BJ (cell line): ENCODE measurements at regions not wholly inside any gene's neighbourhood (a gene's known extent, or its start where the extent isn't known, plus 50 kb on each side); places are given as distances from the start of the nearest gene placed in this dataset.

Source experiments
- CTCF ChIA-PET: fragments of 350-600 bp; formaldehyde crosslinking; extraction: SDS; loops from one replicate; lab custom pipeline; 2021; ENCODE audit warnings: antibody characterized with exemption, inconsistent platforms; lab: Yijun Ruan, JAX
- POLR2A ChIA-PET: fragments of 300-600 bp; sonication (Branson Sonifier 250); formaldehyde crosslinking; extraction: SDS; loops from one replicate; lab custom pipeline; 2021; ENCODE audit warnings: antibody characterized with exemption; lab: Charles Lee
- DNase-seq: peaks from one replicate; pipeline ENCODE4 v3.0.0-alpha.2; 2011; ENCODE audit warnings: low read depth
- H3K27me3 ChIP-seq: 2 replicates; pipeline ENCODE4 v1.6.0; 2011; ENCODE audit warnings: low read length; ENCODE audit not compliant: control insufficient read depth, insufficient read depth
- H3K36me3 ChIP-seq: 2 replicates; pipeline ENCODE4 v1.5.1; 2011; ENCODE audit warnings: low read length; ENCODE audit not compliant: control insufficient read depth, insufficient read depth
- H3K4me3 ChIP-seq: 2 replicates; pipeline ENCODE4 v1.5.1; 2011; ENCODE audit warnings: low read depth, mild to moderate bottlenecking, control low read depth, low read length
- TF ChIP-seq, protein P1 (sequence below): IDR thresholded peaks from 2 replicates; pipeline ENCODE4 v1.5.1; 2011; ENCODE audit warnings: low read depth, mild to moderate bottlenecking, control low read depth, inconsistent platforms, low read length, moderate library complexity; ENCODE audit not compliant: insufficient read depth

DNA sequence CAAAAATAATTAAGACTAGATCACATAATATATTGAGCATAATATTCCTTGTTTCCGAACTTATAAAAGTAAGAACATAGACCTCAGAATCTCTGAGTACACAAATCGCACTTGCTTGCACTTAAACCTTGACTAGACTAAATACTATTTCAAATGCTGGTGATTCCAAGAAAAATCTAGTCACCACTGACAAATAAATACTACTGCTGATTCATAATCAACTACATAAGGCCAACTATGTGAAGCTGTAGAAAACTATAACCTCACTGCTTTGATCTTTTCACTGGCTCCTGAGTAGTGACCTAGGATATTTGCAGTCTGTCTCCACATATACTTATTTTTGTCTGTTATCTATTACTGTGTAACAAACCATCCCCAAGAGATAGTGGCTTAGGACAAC is 245.4 kb downstream of the DIO2 start:
- CTCF ChIA-PET = no interaction called here
- Histone ChIP-seq H3K27me3 (no peaks in the 10 kb centered on the region; the same call in 1 of the 2 replicates), H3K36me3 (no peaks in the 10 kb centered on the region), H3K4me3 (no peak overlapping the region)
- no peak for DNase-seq
- POLR2A ChIA-PET = no interaction called here
- TF ChIP-seq, protein P1, sequence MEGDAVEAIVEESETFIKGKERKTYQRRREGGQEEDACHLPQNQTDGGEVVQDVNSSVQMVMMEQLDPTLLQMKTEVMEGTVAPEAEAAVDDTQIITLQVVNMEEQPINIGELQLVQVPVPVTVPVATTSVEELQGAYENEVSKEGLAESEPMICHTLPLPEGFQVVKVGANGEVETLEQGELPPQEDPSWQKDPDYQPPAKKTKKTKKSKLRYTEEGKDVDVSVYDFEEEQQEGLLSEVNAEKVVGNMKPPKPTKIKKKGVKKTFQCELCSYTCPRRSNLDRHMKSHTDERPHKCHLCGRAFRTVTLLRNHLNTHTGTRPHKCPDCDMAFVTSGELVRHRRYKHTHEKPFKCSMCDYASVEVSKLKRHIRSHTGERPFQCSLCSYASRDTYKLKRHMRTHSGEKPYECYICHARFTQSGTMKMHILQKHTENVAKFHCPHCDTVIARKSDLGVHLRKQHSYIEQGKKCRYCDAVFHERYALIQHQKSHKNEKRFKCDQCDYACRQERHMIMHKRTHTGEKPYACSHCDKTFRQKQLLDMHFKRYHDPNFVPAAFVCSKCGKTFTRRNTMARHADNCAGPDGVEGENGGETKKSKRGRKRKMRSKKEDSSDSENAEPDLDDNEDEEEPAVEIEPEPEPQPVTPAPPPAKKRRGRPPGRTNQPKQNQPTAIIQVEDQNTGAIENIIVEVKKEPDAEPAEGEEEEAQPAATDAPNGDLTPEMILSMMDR = no peak

DNA sequence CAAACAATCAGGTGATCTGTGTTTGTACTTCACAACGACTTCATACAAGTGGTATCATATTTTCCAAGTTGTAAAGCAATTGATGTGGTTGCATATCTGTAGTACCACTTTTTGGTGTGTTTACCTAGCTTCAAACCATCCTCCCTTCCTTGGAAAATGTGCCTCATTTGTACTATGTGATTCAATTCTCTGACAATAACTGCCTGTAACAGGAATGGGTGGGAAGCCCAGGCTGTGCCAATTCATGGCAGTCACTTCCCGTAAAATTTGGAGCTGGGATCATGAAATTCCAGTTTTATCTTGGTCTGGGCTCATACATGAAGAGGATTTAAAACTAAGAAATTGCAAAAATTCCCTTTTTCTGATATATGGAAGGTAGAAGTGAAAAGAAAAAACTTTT is 250.1 kb downstream of the DIO2 start:
- POLR2A ChIA-PET = no interaction called here
- TF ChIP-seq, protein P1 = no peak
- CTCF ChIA-PET = no interaction called here
- Histone ChIP-seq H3K4me3 (no peak overlapping the region), H3K27me3 (no peaks in the 10 kb centered on the region; the same call in 1 of the 2 replicates), H3K36me3 (no peaks in the 10 kb centered on the region)
- no peak for DNase-seq

DNA sequence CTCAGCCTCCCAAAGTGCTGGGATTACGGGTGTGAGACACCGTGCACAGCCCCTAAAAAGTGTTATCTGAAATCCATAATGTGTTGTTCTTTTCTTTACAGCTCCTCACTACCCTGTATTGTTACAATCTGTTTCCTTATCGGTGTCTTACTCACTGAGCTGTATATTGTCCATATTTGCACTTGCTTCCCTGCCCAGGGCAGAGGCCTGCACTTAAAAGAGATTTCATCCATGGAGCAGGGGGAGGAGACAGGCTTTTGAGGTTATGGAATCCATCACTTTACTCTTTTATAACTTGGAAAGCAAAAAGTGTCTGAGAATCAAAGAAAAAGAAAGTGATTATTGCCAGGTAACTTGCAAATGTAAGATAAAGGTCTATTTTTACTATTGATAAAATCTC is 251.0 kb downstream of the DIO2 start:
- CTCF ChIA-PET = no interaction called here
- POLR2A ChIA-PET = no interaction called here

DNA sequence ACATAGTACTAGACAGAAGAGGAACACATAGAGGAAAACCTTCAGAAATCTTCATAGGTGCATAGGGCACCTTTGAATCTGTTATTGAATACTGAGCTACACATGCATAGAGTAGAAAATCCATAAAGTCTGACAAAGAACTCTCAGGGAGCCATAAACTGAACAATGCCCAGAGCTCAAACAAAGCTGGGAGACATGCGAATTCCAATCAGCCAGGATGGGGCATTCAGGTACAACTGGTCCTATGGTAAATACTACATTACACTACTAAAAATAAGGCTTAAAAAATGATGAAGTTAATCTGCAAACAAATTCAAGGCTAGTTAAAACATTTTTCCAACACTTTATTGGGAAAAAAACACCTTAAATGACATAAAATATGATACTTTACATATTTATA is 259.7 kb downstream of the DIO2 start:
- TF ChIP-seq, protein P1 = no peak
- ChIA-PET CTCF (no interaction called here), POLR2A (no interaction called here)
- DNase-seq = no peak
- Histone ChIP-seq H3K27me3 (no peaks in the 10 kb centered on the region), H3K4me3 (no peak overlapping the region), H3K36me3 (no peaks in the 10 kb centered on the region)

More for the DNA sequence above, 251.0 kb downstream of the DIO2 start:
- Histone ChIP-seq H3K4me3 (no peak overlapping the region), H3K27me3 (no peaks in the 10 kb centered on the region; the same call in 1 of the 2 replicates), H3K36me3 (no peaks in the 10 kb centered on the region)
- no peak for DNase-seq
- TF ChIP-seq, protein P1 = no peak

DNA sequence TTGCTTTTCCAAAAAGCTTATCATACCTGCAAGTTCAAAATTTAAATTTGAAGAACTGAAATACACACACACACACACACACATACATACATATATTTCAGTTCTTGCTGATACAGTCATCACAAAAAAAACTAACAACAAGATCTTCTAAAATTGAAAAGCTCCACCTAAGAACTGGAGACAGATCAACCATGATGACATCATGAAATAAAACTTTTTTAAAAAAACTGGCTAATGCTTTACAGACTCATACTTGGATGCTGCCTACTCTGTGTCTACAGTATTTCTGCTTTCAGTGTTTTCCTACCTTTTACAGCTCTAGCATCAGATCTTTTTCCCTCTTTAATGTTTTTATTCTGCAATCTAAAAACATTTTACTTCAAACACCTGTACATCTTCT is 261.4 kb downstream of the DIO2 start:
- ChIA-PET POLR2A (no interaction called here), CTCF (interaction anchor here (1.0 kb wide), 1 partner anchor 35 kb away, joined by 3 read pairs; no protein-coding TSS in a partner anchor)

More for the DNA sequence above, 261.4 kb downstream of the DIO2 start:
- no peak for DNase-seq
- no peak overlapping the region for H3K4me3 ChIP-seq
- no peaks in the 10 kb centered on the region for H3K27me3 ChIP-seq
- H3K36me3 ChIP-seq = no peaks in the 10 kb centered on the region
- TF ChIP-seq, protein P1 = no peak
